ENCODE measurements at regions not wholly inside any gene's neighbourhood (a gene's known extent, or its start where the extent isn't known, plus 50 kb on each side); places are given as distances from the start of the nearest gene placed in this dataset.
"Not testable (repeated sequence)": the region's sequence is repeated elsewhere in the genome, so short reads cannot be mapped to it uniquely, and the experiment has no call there.

- H3K27ac ChIP-seq, result no peak overlapping the region
- TF ChIP-seq ZFX (IDR thresholded peaks at IDR 0.05; ENCODE audit: borderline replicate concordance) (no peak), CTCF (IDR thresholded peaks at IDR 0.05) (no peak)
These were observed 529.7 kb upstream of the CDH7 start for GRCh38 chr18:65221115-65221514.

GRCh38 chr18:65215865-65216466, 534.8 kb upstream of the CDH7 start:
- peak overlapping the region; percentile 61 for H3K27ac ChIP-seq
- no peak for TF ChIP-seq ZFX (IDR thresholded peaks at IDR 0.05; ENCODE audit: borderline replicate concordance)
- no peak for TF ChIP-seq CTCF (IDR thresholded peaks at IDR 0.05)

GRCh38 chr18:65214456-65214855, 536.4 kb upstream of the CDH7 start:
- no peak for TF ChIP-seq CTCF (IDR thresholded peaks at IDR 0.05)
- no peak for TF ChIP-seq ZFX (IDR thresholded peaks at IDR 0.05; ENCODE audit: borderline replicate concordance)
- no peak overlapping the region for H3K27ac ChIP-seq

GRCh38 chr18:65206551-65207260, 544.1 kb upstream of the CDH7 start:
- H3K27ac ChIP-seq, result no peak overlapping the region
- TF ChIP-seq ZFX (IDR thresholded peaks at IDR 0.05; ENCODE audit: borderline replicate concordance) (no peak), CTCF (IDR thresholded peaks at IDR 0.05) (peak; percentile 17; the same call in 1 of the 2 replicates)

- TF ChIP-seq ZFX (IDR thresholded peaks at IDR 0.05; ENCODE audit: borderline replicate concordance) (no peak), CTCF (IDR thresholded peaks at IDR 0.05) (no peak)
- H3K27ac ChIP-seq, result no peak overlapping the region
These were observed 548.7 kb upstream of the CDH7 start for GRCh38 chr18:65202091-65202490.

- TF ChIP-seq ZFX (IDR thresholded peaks at IDR 0.05; ENCODE audit: borderline replicate concordance) (no peak), CTCF (IDR thresholded peaks at IDR 0.05) (no peak)
- no peak overlapping the region for H3K27ac ChIP-seq
These were observed 575.1 kb upstream of the CDH7 start for GRCh38 chr18:65175681-65176080.

GRCh38 chr18:65162086-65162485, 588.7 kb upstream of the CDH7 start:
- not testable (repeated sequence) for H3K27ac ChIP-seq

All from 22Rv1 (cell line).